Spleen (tissue), 11 donors: ENCODE measurements at regions not wholly inside any gene's neighbourhood (a gene's known extent, or its start where the extent isn't known, plus 50 kb on each side); places are given as distances from the start of the nearest gene placed in this dataset.

Experiments used
- DNase-seq: peaks from one replicate; pipeline ENCODE4 v3.0.0-alpha.2; 2020
- H3K27ac ChIP-seq, 8 donors: fragments of 200-600 bp; sonication (generic) in 7 of 8; 1 replicate in 4 of 8; 2 replicates in 4 of 8; pipeline versions ENCODE4 v1.5.0 to v1.8.0; 2016 to 2021; ENCODE audit warnings: inconsistent platforms in 4 of 8, mild to moderate bottlenecking in 4 of 8, moderate library complexity in 1 of 8
- H3K27me3 ChIP-seq, 7 donors: fragments of 200-600 bp; sonication (generic) in 6 of 7; replicated peaks in 1 of 7; 1 replicate in 4 of 7; 2 replicates in 3 of 7; pipeline versions ENCODE4 v1.5.0 to v1.8.0; 2016 to 2021; ENCODE audit warnings: inconsistent platforms in 3 of 7, mild to moderate bottlenecking in 1 of 7
- H3K36me3 ChIP-seq, 6 donors: fragments of 200-600 bp; sonication (generic) in 5 of 6; 1 replicate in 4 of 6; 2 replicates in 2 of 6; pipeline versions ENCODE4 v1.5.0 to v1.8.0; 2016 to 2021; ENCODE audit warnings: inconsistent platforms in 2 of 6
- H3K4me1 ChIP-seq, 6 donors: fragments of 200-600 bp; sonication (generic) in 5 of 6; 1 replicate in 3 of 6; 2 replicates in 3 of 6; pipeline versions ENCODE4 v1.5.0 to v1.8.0; 2016 to 2021; ENCODE audit warnings: inconsistent platforms in 3 of 6
- H3K4me3 ChIP-seq, 8 donors: fragments of 200-600 bp; sonication (generic) in 7 of 8; 1 replicate in 4 of 8; 2 replicates in 4 of 8; pipeline versions ENCODE4 v1.5.0 to v1.8.0; 2016 to 2021; ENCODE audit warnings: inconsistent platforms in 4 of 8, mild to moderate bottlenecking in 4 of 8, moderate library complexity in 2 of 8
- H3K9me3 ChIP-seq, 8 donors: fragments of 200-600 bp; sonication (generic) in 7 of 8; 1 replicate in 4 of 8; 2 replicates in 4 of 8; pipeline versions ENCODE4 v1.5.0 to v1.8.0; 2016 to 2021; ENCODE audit warnings: inconsistent platforms in 4 of 8
- CTCF ChIP-seq, 11 experiments: fragments of 200-600 bp in 7 of 11; fragments of 450-650 bp in 4 of 11; sonication (generic) in 4 of 11; IDR thresholded peaks in 8 of 11; conservative IDR thresholded peaks in 3 of 11; 1 replicate in 7 of 11; 2 replicates in 4 of 11; pipeline versions ENCODE4 v1.4.0 to v1.8.0; 2016 to 2021; ENCODE audit warnings: antibody characterized with exemption in 11 of 11, inconsistent platforms in 4 of 11, mild to moderate bottlenecking in 1 of 11
- POLR2A ChIP-seq, 3 donors: fragments of 450-650 bp; IDR thresholded peaks; one replicate each; pipeline ENCODE4 v1.5.1; 2017; ENCODE audit warnings: antibody characterized with exemption in 3 of 3, mild to moderate bottlenecking in 1 of 3
- POLR2AphosphoS5 ChIP-seq, 3 donors: sonication (generic); formaldehyde crosslinking; IDR thresholded peaks; one replicate each; pipeline ENCODE4 v1.5.1; 2017; ENCODE audit warnings: antibody characterized with exemption in 3 of 3
- WGBS, 5 donors: extraction: QIAGEN DNeasy Blood & Tissue Kit in 3 of 5; methylation state at CpG; one replicate each; pipeline versions ENCODE4 v1.1.5 to v1.1.7; 2013 to 2018; 5-methylcytosine and 5-hydroxymethylcytosine counted together
- intact Hi-C: fragments of 100-400 bp; cut with DNase I; formaldehyde crosslinking; loops from one replicate; pipeline ENCODE4 v1.15.0; 2023; ENCODE audit warnings: low total_unique reads
- donor health status: healthy with polysubstance abuse.
- donor health status: DM: no; HTN: no; CAD: no; lungs with moderate emphysema.
- donor health status: DM: no; HTN: no; CAD: no.
- donor health status: Bipolar disorder and iron deficiency.
- donor health status: healthy.
- donor health status: DM: no; HTN: no; CAD: no.
- donor health status: DM: yes; HTN: yes; CAD: no.

- peaks cover 0 to 5% (median 0%) of the 10 kb centered on the region in 8 donors for H3K9me3 ChIP-seq
- intact Hi-C loops, result no loop called here
- no peaks in the 10 kb centered on the region for H3K36me3 ChIP-seq
- H3K27ac ChIP-seq, result no peak overlapping the region
- TF ChIP-seq CTCF (IDR thresholded peaks at IDR 0.05 in 8 of 11, conservative IDR thresholded peaks at IDR 0.05 in 3 of 11) (no peak), POLR2AphosphoS5 (IDR thresholded peaks at IDR 0.05) (no peak), POLR2A (IDR thresholded peaks at IDR 0.05) (no peak)
- no peaks in the 10 kb centered on the region for H3K4me1 ChIP-seq
- 61 to 71% (median 61%) methylated on average over 2 of the region's 2 CpGs for WGBS, 5 donors
- H3K4me3 ChIP-seq, result no peak overlapping the region
- no peaks in the 10 kb centered on the region for H3K27me3 ChIP-seq
- DNase-seq, result no peak
These were observed 253.9 kb upstream of the GCFC2 start for GRCh38 chr2:75964646-75965045.

GRCh38 chr2:75960472-75961009 is 249.8 kb upstream of the GCFC2 start:
- Histone ChIP-seq H3K9me3 (peaks cover 0 to 2% (median 0%) of the 10 kb centered on the region in 8 donors), H3K4me1 (no peaks in the 10 kb centered on the region), H3K4me3 (no peak overlapping the region), H3K27ac (no peak overlapping the region), H3K36me3 (no peaks in the 10 kb centered on the region), H3K27me3 (no peaks in the 10 kb centered on the region)
- intact Hi-C loops, result no loop called here
- TF ChIP-seq POLR2A (IDR thresholded peaks at IDR 0.05), result no peak
- TF ChIP-seq POLR2AphosphoS5 (IDR thresholded peaks at IDR 0.05), result no peak
- no peak for TF ChIP-seq CTCF (IDR thresholded peaks at IDR 0.05 in 8 of 11, conservative IDR thresholded peaks at IDR 0.05 in 3 of 11)
- DNase-seq, result no peak
- WGBS, 5 donors, result 63 to 74% (median 72%) methylated on average over 3 of the region's 3 CpGs

- no peak for DNase-seq
- no peak overlapping the region for H3K4me3 ChIP-seq
- H3K36me3 ChIP-seq, result no peaks in the 10 kb centered on the region
- TF ChIP-seq POLR2A (IDR thresholded peaks at IDR 0.05), result no peak
- WGBS, 5 donors, result 63 to 85% (median 66%) methylated on average over 4 of the region's 4 CpGs
- no peak overlapping the region for H3K27ac ChIP-seq
- intact Hi-C loops, result no loop called here
- no peaks in the 10 kb centered on the region for H3K9me3 ChIP-seq
- no peaks in the 10 kb centered on the region for H3K27me3 ChIP-seq
- no peaks in the 10 kb centered on the region for H3K4me1 ChIP-seq
These were observed 249.2 kb upstream of the GCFC2 start for GRCh38 chr2:75959724-75960471.

GRCh38 chr2:75954761-75955160 is 244.0 kb upstream of the GCFC2 start:
- Histone ChIP-seq H3K27me3 (no peaks in the 10 kb centered on the region), H3K36me3 (no peaks in the 10 kb centered on the region), H3K27ac (no peak overlapping the region), H3K4me3 (no peak overlapping the region), H3K4me1 (no peaks in the 10 kb centered on the region), H3K9me3 (no peaks in the 10 kb centered on the region)
- TF ChIP-seq POLR2A (IDR thresholded peaks at IDR 0.05) (no peak), POLR2AphosphoS5 (IDR thresholded peaks at IDR 0.05) (no peak), CTCF (IDR thresholded peaks at IDR 0.05 in 8 of 11, conservative IDR thresholded peaks at IDR 0.05 in 3 of 11) (no peak)
- intact Hi-C loops, result no loop called here
- DNase-seq, result no peak
